ENCODE measurements at regions not wholly inside any gene's neighbourhood (a gene's known extent, or its start where the extent isn't known, plus 50 kb on each side); places are given as distances from the start of the nearest gene placed in this dataset.
A peak's percentile ranks its signal among the peaks of the same experiment; 100 is the strongest.

- peak; percentile 15 for DNase-seq (ENCODE audit: low read depth)
- H3K4me3 ChIP-seq (ENCODE audit: control insufficient read depth, low read depth, low read length): no peak overlapping the region
- no peak for TF ChIP-seq CTCF (conservative IDR thresholded peaks at IDR 0.05; ENCODE audit: control insufficient read depth, insufficient read depth, low read depth, low read length)
These were observed 471.9 kb upstream of the TNP1 start for GRCh38 chr2:217331523-217332416.

- TF ChIP-seq CTCF (conservative IDR thresholded peaks at IDR 0.05; ENCODE audit: control insufficient read depth, insufficient read depth, low read depth, low read length): no peak
- no peak overlapping the region for H3K4me3 ChIP-seq (ENCODE audit: control insufficient read depth, low read depth, low read length)
- DNase-seq (ENCODE audit: low read depth): no peak
These were observed 470.8 kb upstream of the TNP1 start for GRCh38 chr2:217330647-217331046.

- no peak for DNase-seq (ENCODE audit: low read depth)
- TF ChIP-seq CTCF (conservative IDR thresholded peaks at IDR 0.05; ENCODE audit: control insufficient read depth, insufficient read depth, low read depth, low read length): no peak
- H3K4me3 ChIP-seq (ENCODE audit: control insufficient read depth, low read depth, low read length): no peak overlapping the region
These were observed 469.2 kb upstream of the TNP1 start for GRCh38 chr2:217329023-217329431.

GRCh38 chr2:217328622-217328978, 468.7 kb upstream of the TNP1 start:
- no peak for DNase-seq (ENCODE audit: low read depth)
- no peak for TF ChIP-seq CTCF (conservative IDR thresholded peaks at IDR 0.05; ENCODE audit: control insufficient read depth, insufficient read depth, low read depth, low read length)

GRCh38 chr2:217327953-217328621, 468.2 kb upstream of the TNP1 start:
- no peak for DNase-seq (ENCODE audit: low read depth)
- H3K4me3 ChIP-seq (ENCODE audit: control insufficient read depth, low read depth, low read length): no peak overlapping the region
- TF ChIP-seq CTCF (conservative IDR thresholded peaks at IDR 0.05; ENCODE audit: control insufficient read depth, insufficient read depth, low read depth, low read length): no peak

More at GRCh38 chr2:217328622-217328978, 468.7 kb upstream of the TNP1 start:
- no peak overlapping the region for H3K4me3 ChIP-seq (ENCODE audit: control insufficient read depth, low read depth, low read length)

- DNase-seq (ENCODE audit: low read depth): no peak
- H3K4me3 ChIP-seq (ENCODE audit: control insufficient read depth, low read depth, low read length): no peak overlapping the region
- no peak for TF ChIP-seq CTCF (conservative IDR thresholded peaks at IDR 0.05; ENCODE audit: control insufficient read depth, insufficient read depth, low read depth, low read length)
These were observed 466.6 kb upstream of the TNP1 start for GRCh38 chr2:217326238-217327022.
